ENCODE measurements at regions not wholly inside any gene's neighbourhood (a gene's known extent, or its start where the extent isn't known, plus 50 kb on each side); places are given as distances from the start of the nearest gene placed in this dataset.
A peak's percentile ranks its signal among the peaks of the same experiment; 100 is the strongest.

DNA sequence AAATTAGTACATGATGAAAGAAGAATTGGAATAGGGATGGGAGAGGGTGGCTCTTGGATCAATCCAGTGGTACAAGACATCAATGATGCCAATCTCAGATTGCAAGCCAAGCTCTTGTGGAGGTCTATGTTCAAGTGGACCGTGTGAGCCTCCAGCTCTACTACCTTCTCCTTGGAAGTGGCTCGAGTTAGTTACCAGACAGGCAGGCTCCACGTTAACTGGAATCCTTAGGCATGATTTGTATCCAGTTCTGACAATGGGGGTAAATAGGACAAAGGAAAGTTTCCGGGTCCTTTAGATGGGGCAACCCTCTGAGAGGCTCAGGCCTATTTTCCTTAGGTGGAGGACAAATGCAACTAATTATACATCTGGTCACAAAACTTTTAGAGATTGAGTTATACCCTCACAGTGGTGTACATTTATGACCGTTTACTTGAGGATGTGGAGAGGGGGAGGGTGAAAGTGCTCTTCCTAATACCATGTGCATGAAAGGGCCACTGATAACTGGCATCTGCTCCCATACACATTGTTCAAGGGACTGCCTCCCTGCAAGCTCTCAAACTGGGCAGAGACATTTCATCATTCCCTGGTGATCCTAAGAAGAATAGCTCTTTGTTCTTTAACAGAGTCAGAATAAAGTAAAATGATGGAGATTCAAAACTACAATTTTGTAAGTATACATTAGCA lies 180.2 kb downstream of the SOCS6 start:
- no peak for DNase-seq

- DNase-seq = peak; percentile 17
These were observed 175.7 kb downstream of the SOCS6 start for GRCh38 chr18:70464343-70465114.

GRCh38 chr18:70463085-70463484 lies 174.2 kb downstream of the SOCS6 start:
- DNase-seq = no peak

DNA sequence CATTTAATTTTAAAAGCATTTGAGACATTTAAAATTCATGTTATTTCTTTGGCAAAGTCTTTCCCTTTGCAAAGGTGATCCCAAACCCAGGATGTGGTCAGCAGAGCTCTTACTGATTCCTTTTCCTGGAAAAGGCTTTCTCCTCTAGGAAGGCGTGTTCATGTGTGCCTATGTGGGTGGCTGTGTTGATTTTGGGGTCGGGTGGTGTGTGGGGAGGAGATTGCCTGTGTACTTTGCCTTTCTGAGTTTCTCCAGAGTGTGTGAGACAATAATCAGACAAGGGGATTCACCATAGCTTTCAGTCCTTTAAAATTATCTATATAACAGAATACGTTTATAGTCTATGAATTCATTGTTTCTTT lies 173.2 kb downstream of the SOCS6 start:
- DNase-seq = no peak

- no peak for DNase-seq
These were observed 172.7 kb downstream of the SOCS6 start for GRCh38 chr18:70461323-70462077.

DNA sequence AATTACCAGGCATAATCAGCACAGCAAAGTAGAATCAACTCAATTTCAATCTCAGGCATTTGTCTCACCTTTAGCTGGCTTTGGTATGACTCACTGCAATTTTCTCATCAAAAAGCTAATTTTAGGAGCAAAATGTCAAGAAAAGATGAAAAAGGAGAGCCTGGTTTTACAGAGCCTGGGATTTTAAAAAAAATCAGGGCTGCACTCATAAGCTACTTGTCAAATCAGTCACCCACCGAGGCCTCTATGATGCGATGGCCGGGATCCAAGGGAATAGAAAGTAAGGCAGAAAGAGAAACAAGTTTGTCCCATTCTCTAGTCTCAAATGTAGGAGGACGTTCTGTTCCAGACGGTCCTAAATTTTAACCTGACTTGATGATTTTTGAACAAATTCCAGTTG lies 170.9 kb downstream of the SOCS6 start:
- no peak for DNase-seq

DNA sequence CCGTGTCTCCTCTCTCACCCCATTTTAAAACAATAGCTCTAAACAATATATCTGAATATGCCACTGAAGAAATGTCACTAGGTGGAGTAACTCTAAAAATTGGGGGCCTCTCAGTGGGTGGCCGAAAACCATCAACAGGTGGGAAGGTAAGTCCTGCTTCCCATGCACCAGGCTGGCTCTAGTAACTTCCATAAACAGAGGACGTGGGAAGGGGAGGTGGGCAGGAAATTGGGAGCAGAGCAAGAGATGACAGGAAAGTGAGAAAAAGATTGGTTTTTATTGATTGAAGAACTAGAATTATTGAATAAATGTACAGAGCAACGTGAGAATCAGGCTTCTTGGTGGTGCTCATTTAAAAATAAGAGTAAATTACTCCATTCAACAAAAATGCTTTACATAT lies 170.4 kb downstream of the SOCS6 start:
- no peak for DNase-seq

GRCh38 chr18:70457788-70458187 lies 168.9 kb downstream of the SOCS6 start:
- DNase-seq = no peak

- no peak for DNase-seq
These were observed 168.4 kb downstream of the SOCS6 start for GRCh38 chr18:70457223-70457622.

DNA sequence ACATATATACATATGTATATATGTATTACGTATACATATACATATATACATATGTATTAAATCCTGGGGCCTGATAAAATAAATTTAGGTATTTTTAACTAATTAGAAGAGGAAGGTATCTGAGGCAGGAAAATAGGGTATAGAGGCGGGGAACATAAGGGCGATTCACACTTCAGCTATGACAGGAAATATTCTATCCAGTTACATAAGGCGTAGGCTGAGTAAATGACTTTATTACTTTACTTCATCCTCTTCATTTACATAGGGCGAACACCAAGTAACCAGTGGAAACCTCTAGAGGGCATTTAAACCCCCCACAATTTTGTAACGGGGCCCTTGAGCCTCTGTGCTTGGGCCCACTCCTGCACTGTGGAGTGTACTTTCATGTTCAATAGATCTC lies 167.5 kb downstream of the SOCS6 start:
- DNase-seq = no peak

- DNase-seq = no peak
These were observed 166.9 kb downstream of the SOCS6 start for GRCh38 chr18:70455731-70456130.

DNA sequence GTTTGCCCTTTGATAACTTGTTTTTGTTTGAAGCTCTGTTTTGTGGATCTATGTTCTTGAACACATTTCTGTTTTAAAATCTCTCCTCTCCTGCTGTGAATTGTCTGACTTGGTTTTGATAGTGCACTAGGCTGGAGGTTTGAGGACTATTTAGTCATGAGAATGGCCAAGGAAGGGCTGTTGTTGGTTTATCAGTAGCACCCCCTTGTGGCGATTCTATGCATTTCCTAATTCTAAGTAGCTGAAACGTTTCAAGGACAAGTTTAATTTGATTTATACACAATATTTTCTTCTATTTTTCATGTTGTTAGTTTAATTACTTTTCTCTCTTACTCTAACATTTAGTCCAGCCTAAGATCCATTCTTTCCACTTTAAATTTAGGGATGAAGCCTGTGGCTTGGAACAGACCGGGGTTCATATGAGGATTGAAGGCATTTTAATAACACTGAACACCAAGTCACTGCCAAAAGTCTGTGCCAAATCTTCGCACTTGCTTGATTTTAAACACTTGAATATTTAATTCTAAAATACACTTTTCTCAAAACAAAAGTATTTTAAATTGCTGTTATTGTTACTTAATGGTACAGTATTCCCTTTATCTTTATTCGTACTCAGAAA lies 166.0 kb downstream of the SOCS6 start:
- DNase-seq = peak; percentile 3

DNA sequence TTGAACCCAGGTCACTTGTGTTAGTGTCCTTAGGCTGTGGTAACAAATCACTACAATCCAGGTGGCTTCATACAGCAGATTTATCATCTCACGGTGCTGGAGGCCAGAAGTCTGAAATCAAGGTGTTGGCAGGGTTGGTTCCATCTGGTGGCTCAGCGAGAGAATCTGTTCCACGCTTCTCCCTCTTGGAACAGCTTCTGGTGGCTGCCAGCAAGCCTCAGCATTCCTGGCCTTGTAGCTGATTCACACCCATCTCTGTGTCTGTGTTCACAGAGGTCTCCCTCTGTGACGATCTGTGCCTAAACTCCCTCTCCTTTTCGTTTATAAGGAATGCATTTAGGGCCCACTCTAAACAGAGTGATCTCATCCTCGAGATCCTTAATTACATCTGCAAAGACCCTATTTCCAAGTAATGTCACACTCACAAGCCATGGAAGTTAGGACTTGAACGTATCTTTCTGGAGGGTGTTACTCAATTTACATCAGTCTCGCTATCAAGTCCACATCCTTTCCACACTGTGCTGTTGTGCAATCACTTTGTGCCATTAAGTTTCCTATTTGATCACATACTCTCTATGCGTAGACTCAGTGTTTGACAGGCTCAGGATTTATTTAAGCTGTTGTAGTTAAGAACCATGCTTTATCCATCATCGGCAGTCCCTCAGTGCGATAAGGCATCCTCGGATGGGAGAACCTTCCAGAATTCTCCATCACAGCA lies 164.4 kb downstream of the SOCS6 start:
- DNase-seq = no peak

DNA sequence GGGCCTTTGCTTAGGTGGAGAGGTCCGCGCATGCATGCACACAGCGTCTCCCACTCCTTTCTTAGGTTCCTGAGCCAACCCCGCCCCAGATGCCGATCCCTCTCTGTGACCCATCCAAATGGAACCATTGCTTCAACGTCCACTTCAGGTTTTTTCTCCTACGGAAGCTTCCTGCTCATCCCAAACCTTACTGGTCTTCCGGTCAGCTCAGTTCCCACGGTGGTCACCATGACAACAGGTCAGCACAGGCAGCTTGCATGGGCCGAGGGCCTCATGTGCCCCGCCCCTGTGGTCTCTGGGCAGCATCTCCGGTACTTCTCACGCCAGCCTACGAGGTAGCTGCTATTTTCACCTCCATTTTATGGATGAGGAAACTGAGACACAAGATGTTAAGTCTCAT lies 163.7 kb downstream of the SOCS6 start:
- no peak for DNase-seq

GRCh38 chr18:70450426-70451253 lies 161.8 kb downstream of the SOCS6 start:
- no peak for DNase-seq

GRCh38 chr18:70448588-70448987 lies 159.7 kb downstream of the SOCS6 start:
- no peak for DNase-seq

DNA sequence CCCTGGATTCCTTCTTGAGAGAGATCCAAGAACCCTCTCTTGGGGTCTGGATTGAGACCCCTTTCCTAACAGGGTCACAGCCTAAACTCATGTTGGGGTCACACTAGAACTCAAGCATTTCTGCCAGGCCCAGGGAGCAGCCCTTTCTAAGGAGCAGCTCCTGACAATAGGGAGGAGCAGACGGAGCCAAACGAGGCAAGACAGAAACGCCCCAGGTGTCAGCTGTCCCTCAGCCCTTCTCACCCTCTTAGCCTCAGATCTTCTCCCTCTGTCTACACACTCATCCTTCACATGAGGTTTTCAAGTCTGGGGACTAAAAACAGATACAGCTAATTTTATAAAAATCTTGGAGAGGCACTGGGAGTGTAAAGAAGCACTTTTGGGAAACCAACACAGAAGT lies 157.2 kb downstream of the SOCS6 start:
- no peak for DNase-seq

DNA sequence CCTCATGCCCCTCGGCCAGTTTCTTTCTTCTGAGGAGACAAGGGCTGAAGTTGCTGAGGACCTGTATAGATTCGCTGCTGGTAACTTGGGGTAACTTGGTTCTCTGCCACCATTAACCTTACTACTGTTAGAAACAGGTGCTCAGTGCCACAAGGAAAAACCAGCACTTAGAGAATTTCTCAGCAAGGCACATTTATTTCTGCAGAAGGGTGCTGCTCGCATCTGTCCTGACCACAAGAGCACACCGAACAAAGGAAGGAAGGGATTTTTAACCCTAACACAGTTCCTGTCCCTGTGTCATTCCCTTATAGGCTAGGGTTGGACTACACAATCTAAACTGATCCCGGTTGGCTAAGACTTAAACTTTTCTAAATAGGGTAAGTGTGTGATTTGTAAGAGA lies 154.1 kb downstream of the SOCS6 start:
- DNase-seq = no peak

DNA sequence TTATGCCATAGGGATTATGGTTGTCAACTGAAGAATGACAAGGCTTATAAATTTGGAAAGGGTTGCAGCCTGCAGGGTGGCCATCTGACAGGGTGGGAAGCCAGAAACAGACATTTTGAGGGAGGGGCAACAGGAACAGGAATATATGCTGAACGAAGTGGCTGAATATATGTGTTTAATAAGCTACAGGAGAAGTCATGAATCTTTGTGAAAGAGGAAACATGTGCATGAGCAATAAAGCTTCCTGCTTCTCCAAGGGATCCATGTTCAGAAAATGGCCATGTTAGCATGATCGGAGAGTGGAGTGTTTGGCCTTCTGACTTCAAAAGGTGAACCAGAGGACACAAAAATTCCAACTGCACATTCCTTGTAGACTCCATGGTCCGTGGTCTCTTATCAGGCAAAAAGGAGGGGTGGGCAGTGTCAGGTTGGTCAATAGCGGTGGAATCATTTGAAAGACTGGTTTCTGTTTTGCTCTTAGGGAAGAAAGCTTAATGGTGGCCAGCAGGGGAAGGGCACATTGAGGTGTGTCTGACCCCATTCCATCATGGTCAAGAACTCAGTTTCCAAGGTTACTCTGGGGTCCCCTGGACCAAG lies 144.1 kb downstream of the SOCS6 start:
- DNase-seq = no peak

- DNase-seq = no peak
These were observed 142.4 kb downstream of the SOCS6 start for GRCh38 chr18:70431203-70431624.

- no peak for DNase-seq
These were observed 141.8 kb downstream of the SOCS6 start for GRCh38 chr18:70430501-70431173.

Measured in T1000 (cell line).